Heart left ventricle (tissue), 13 donors: ENCODE measurements at regions not wholly inside any gene's neighbourhood (a gene's known extent, or its start where the extent isn't known, plus 50 kb on each side); places are given as distances from the start of the nearest gene placed in this dataset.

Experiments used
- CTCF ChIP-seq, 12 donors: fragments of 200-600 bp; sonication (generic) in 4 of 12; IDR thresholded peaks; one replicate each; pipeline versions ENCODE4 v1.5.0 to v1.8.0; 2018 to 2022; ENCODE audit warnings: antibody characterized with exemption in 12 of 12, mild to moderate bottlenecking in 5 of 12
- POLR2A ChIP-seq, 2 donors: fragments of 450-650 bp; IDR thresholded peaks; one replicate each; pipeline ENCODE4 v1.6.1; 2017; ENCODE audit warnings: antibody characterized with exemption in 2 of 2, mild to moderate bottlenecking in 2 of 2, moderate library complexity in 2 of 2
- donor health status: ischemic (EF 13 %, LVEDD 7.1; RV severe dilation, severe dysfunction).
- donor health status: DM: no; HTN: yes; CAD: no.
- donor health status: DM: no; HTN: no; CAD: no.
- donor health status: ischemic (EF 25% LVEDD 6.9; RV normal size, moderate dysfunction).
- donor health status: ischemic (EF 25% LVEDD 5.7; RV mildly dilated, moderate dysfunction).
- donor health status: ischemic (EF 35%, LVEDD 5.7; RV mildly dilated, moderate dysfunction).
- donor health status: nonischemic (EF 11% LVEDD 7.7; RV severe dilation, severe dysfunction).
- donor health status: DM: yes; HTN: yes; CAD: no.
- donor health status: PGD.
- donor health status: ischemic (EF 29% LVEDD 5.4; RV normal size, mild dysfunction).
- donor health status: nonischemic (EF 23%, LVEDD 6.1; RV moderate dilation, normal function).

GRCh38 chr18:10202845-10203321, 251.6 kb upstream of the APCDD1 start:
- TF ChIP-seq CTCF (IDR thresholded peaks at IDR 0.05) (no peak), POLR2A (IDR thresholded peaks at IDR 0.05) (no peak)
